ENCODE measurements at regions not wholly inside any gene's neighbourhood (a gene's known extent, or its start where the extent isn't known, plus 50 kb on each side); places are given as distances from the start of the nearest gene placed in this dataset.

GRCh38 chr2:114238910-114239559 lies 203.4 kb upstream of the DPP10 start:
- WGBS (ENCODE audit: insufficient coverage): no CpG with 5 or more reads among the region's 3 CpGs
- POLR2A ChIA-PET: no interaction called here
- CTCF ChIA-PET: no interaction called here
- H3K27me3 ChIP-seq (replicated peaks in 2 of 5; ENCODE audit: control insufficient read depth in 4 of 5, insufficient read depth in 5 of 5, low read length in 4 of 5): no peaks in the 10 kb centered on the region
- no peak overlapping the region for H3K4me3 ChIP-seq (ENCODE audit: control insufficient read depth in 1 of 7, extremely low read depth in 1 of 7, insufficient read depth in 4 of 7, low read depth in 2 of 7, low read length in 6 of 7)
- no peak overlapping the region for H3K27ac ChIP-seq (ENCODE audit: insufficient read depth in 1 of 2, low read depth in 1 of 2, low read length in 2 of 2, poor library complexity in 1 of 2, severe bottlenecking in 2 of 2)
- H3K4me1 ChIP-seq (ENCODE audit: control extremely low read depth in 1 of 4, control insufficient read depth in 4 of 4, insufficient read depth in 4 of 4, low read length in 3 of 4): no peaks in the 10 kb centered on the region
- H3K9me3 ChIP-seq (ENCODE audit: control extremely low read depth in 1 of 5, control insufficient read depth in 4 of 5, insufficient read depth in 2 of 5, low read depth in 1 of 5, low read length in 4 of 5): peaks cover 0 to 7% (median 0%) of the 10 kb centered on the region in 5 experiments
- DNase-seq: no peak
- H3K36me3 ChIP-seq (ENCODE audit: control insufficient read depth in 4 of 4, insufficient read depth in 4 of 4, low read length in 3 of 4): no peaks in the 10 kb centered on the region

GRCh38 chr2:114248648-114249047 lies 193.8 kb upstream of the DPP10 start:
- CTCF ChIA-PET: no interaction called here
- no peaks in the 10 kb centered on the region for H3K4me1 ChIP-seq (ENCODE audit: control extremely low read depth in 1 of 4, control insufficient read depth in 4 of 4, insufficient read depth in 4 of 4, low read length in 3 of 4)
- H3K27me3 ChIP-seq (replicated peaks in 2 of 5; ENCODE audit: control insufficient read depth in 4 of 5, insufficient read depth in 5 of 5, low read length in 4 of 5): no peaks in the 10 kb centered on the region
- H3K4me3 ChIP-seq (ENCODE audit: control insufficient read depth in 1 of 7, extremely low read depth in 1 of 7, insufficient read depth in 4 of 7, low read depth in 2 of 7, low read length in 6 of 7): no peak overlapping the region
- POLR2A ChIA-PET: no interaction called here
- no peaks in the 10 kb centered on the region for H3K9me3 ChIP-seq (ENCODE audit: control extremely low read depth in 1 of 5, control insufficient read depth in 4 of 5, insufficient read depth in 2 of 5, low read depth in 1 of 5, low read length in 4 of 5)
- no peaks in the 10 kb centered on the region for H3K36me3 ChIP-seq (ENCODE audit: control insufficient read depth in 4 of 4, insufficient read depth in 4 of 4, low read length in 3 of 4)
- WGBS (ENCODE audit: insufficient coverage): 86% methylated on average over 1 of the region's 3 CpGs
- no peak for DNase-seq
- no peak overlapping the region for H3K27ac ChIP-seq (ENCODE audit: insufficient read depth in 1 of 2, low read depth in 1 of 2, low read length in 2 of 2, poor library complexity in 1 of 2, severe bottlenecking in 2 of 2)

- POLR2A ChIA-PET: no interaction called here
- Histone ChIP-seq H3K4me3 (ENCODE audit: control insufficient read depth in 1 of 7, extremely low read depth in 1 of 7, insufficient read depth in 4 of 7, low read depth in 2 of 7, low read length in 6 of 7) (no peak overlapping the region), H3K9me3 (ENCODE audit: control extremely low read depth in 1 of 5, control insufficient read depth in 4 of 5, insufficient read depth in 2 of 5, low read depth in 1 of 5, low read length in 4 of 5) (no peaks in the 10 kb centered on the region), H3K36me3 (ENCODE audit: control insufficient read depth in 4 of 4, insufficient read depth in 4 of 4, low read length in 3 of 4) (no peaks in the 10 kb centered on the region), H3K4me1 (ENCODE audit: control extremely low read depth in 1 of 4, control insufficient read depth in 4 of 4, insufficient read depth in 4 of 4, low read length in 3 of 4) (no peaks in the 10 kb centered on the region), H3K27me3 (replicated peaks in 2 of 5; ENCODE audit: control insufficient read depth in 4 of 5, insufficient read depth in 5 of 5, low read length in 4 of 5) (no peaks in the 10 kb centered on the region), H3K27ac (ENCODE audit: insufficient read depth in 1 of 2, low read depth in 1 of 2, low read length in 2 of 2, poor library complexity in 1 of 2, severe bottlenecking in 2 of 2) (no peak overlapping the region)
- no CpG with 5 or more reads among the region's 1 CpG for WGBS (ENCODE audit: insufficient coverage)
- no peak for DNase-seq
- CTCF ChIA-PET: no interaction called here
Measured at GRCh38 chr2:114252713-114253112, 189.7 kb upstream of the DPP10 start.

GRCh38 chr2:114254875-114255274 lies 187.6 kb upstream of the DPP10 start:
- DNase-seq: no peak
- no peak overlapping the region for H3K4me3 ChIP-seq (ENCODE audit: control insufficient read depth in 1 of 7, extremely low read depth in 1 of 7, insufficient read depth in 4 of 7, low read depth in 2 of 7, low read length in 6 of 7)
- no peaks in the 10 kb centered on the region for H3K9me3 ChIP-seq (ENCODE audit: control extremely low read depth in 1 of 5, control insufficient read depth in 4 of 5, insufficient read depth in 2 of 5, low read depth in 1 of 5, low read length in 4 of 5)
- CTCF ChIA-PET: no interaction called here
- no peaks in the 10 kb centered on the region for H3K27me3 ChIP-seq (replicated peaks in 2 of 5; ENCODE audit: control insufficient read depth in 4 of 5, insufficient read depth in 5 of 5, low read length in 4 of 5)
- H3K36me3 ChIP-seq (ENCODE audit: control insufficient read depth in 4 of 4, insufficient read depth in 4 of 4, low read length in 3 of 4): no peaks in the 10 kb centered on the region
- POLR2A ChIA-PET: no interaction called here
- no peak overlapping the region for H3K27ac ChIP-seq (ENCODE audit: insufficient read depth in 1 of 2, low read depth in 1 of 2, low read length in 2 of 2, poor library complexity in 1 of 2, severe bottlenecking in 2 of 2)
- no CpG with 5 or more reads among the region's 2 CpGs for WGBS (ENCODE audit: insufficient coverage)
- H3K4me1 ChIP-seq (ENCODE audit: control extremely low read depth in 1 of 4, control insufficient read depth in 4 of 4, insufficient read depth in 4 of 4, low read length in 3 of 4): no peaks in the 10 kb centered on the region

- CTCF ChIA-PET: no interaction called here
- Histone ChIP-seq H3K4me3 (ENCODE audit: control insufficient read depth in 1 of 7, extremely low read depth in 1 of 7, insufficient read depth in 4 of 7, low read depth in 2 of 7, low read length in 6 of 7) (no peak overlapping the region), H3K27ac (ENCODE audit: insufficient read depth in 1 of 2, low read depth in 1 of 2, low read length in 2 of 2, poor library complexity in 1 of 2, severe bottlenecking in 2 of 2) (no peak overlapping the region), H3K27me3 (replicated peaks in 2 of 5; ENCODE audit: control insufficient read depth in 4 of 5, insufficient read depth in 5 of 5, low read length in 4 of 5) (no peaks in the 10 kb centered on the region), H3K9me3 (ENCODE audit: control extremely low read depth in 1 of 5, control insufficient read depth in 4 of 5, insufficient read depth in 2 of 5, low read depth in 1 of 5, low read length in 4 of 5) (no peaks in the 10 kb centered on the region), H3K4me1 (ENCODE audit: control extremely low read depth in 1 of 4, control insufficient read depth in 4 of 4, insufficient read depth in 4 of 4, low read length in 3 of 4) (no peaks in the 10 kb centered on the region), H3K36me3 (ENCODE audit: control insufficient read depth in 4 of 4, insufficient read depth in 4 of 4, low read length in 3 of 4) (no peaks in the 10 kb centered on the region)
- DNase-seq: no peak
- WGBS (ENCODE audit: insufficient coverage): no CpG with 5 or more reads among the region's 3 CpGs
- POLR2A ChIA-PET: no interaction called here
Measured at GRCh38 chr2:114259389-114259788, 183.1 kb upstream of the DPP10 start.

- no peaks in the 10 kb centered on the region for H3K27me3 ChIP-seq (replicated peaks in 2 of 5; ENCODE audit: control insufficient read depth in 4 of 5, insufficient read depth in 5 of 5, low read length in 4 of 5)
- ChIA-PET CTCF (interaction anchor here (0.7 kb wide), 1 partner anchor 509 kb away, joined by 3 read pairs; no protein-coding TSS in a partner anchor), POLR2A (no interaction called here)
- H3K9me3 ChIP-seq (ENCODE audit: control extremely low read depth in 1 of 5, control insufficient read depth in 4 of 5, insufficient read depth in 2 of 5, low read depth in 1 of 5, low read length in 4 of 5): no peaks in the 10 kb centered on the region
- no peak for DNase-seq
- H3K36me3 ChIP-seq (ENCODE audit: control insufficient read depth in 4 of 4, insufficient read depth in 4 of 4, low read length in 3 of 4): no peaks in the 10 kb centered on the region
- H3K4me1 ChIP-seq (ENCODE audit: control extremely low read depth in 1 of 4, control insufficient read depth in 4 of 4, insufficient read depth in 4 of 4, low read length in 3 of 4): no peaks in the 10 kb centered on the region
- no peak overlapping the region for H3K4me3 ChIP-seq (ENCODE audit: control insufficient read depth in 1 of 7, extremely low read depth in 1 of 7, insufficient read depth in 4 of 7, low read depth in 2 of 7, low read length in 6 of 7)
- no peak overlapping the region for H3K27ac ChIP-seq (ENCODE audit: insufficient read depth in 1 of 2, low read depth in 1 of 2, low read length in 2 of 2, poor library complexity in 1 of 2, severe bottlenecking in 2 of 2)
Measured at GRCh38 chr2:114261366-114261765, 181.1 kb upstream of the DPP10 start.

GRCh38 chr2:114265261-114265660 lies 177.2 kb upstream of the DPP10 start:
- Histone ChIP-seq H3K9me3 (ENCODE audit: control extremely low read depth in 1 of 5, control insufficient read depth in 4 of 5, insufficient read depth in 2 of 5, low read depth in 1 of 5, low read length in 4 of 5) (no peaks in the 10 kb centered on the region), H3K4me3 (ENCODE audit: control insufficient read depth in 1 of 7, extremely low read depth in 1 of 7, insufficient read depth in 4 of 7, low read depth in 2 of 7, low read length in 6 of 7) (no peak overlapping the region), H3K4me1 (ENCODE audit: control extremely low read depth in 1 of 4, control insufficient read depth in 4 of 4, insufficient read depth in 4 of 4, low read length in 3 of 4) (no peaks in the 10 kb centered on the region), H3K27me3 (replicated peaks in 2 of 5; ENCODE audit: control insufficient read depth in 4 of 5, insufficient read depth in 5 of 5, low read length in 4 of 5) (no peaks in the 10 kb centered on the region), H3K27ac (ENCODE audit: insufficient read depth in 1 of 2, low read depth in 1 of 2, low read length in 2 of 2, poor library complexity in 1 of 2, severe bottlenecking in 2 of 2) (no peak overlapping the region), H3K36me3 (ENCODE audit: control insufficient read depth in 4 of 4, insufficient read depth in 4 of 4, low read length in 3 of 4) (no peaks in the 10 kb centered on the region)
- ChIA-PET CTCF (no interaction called here), POLR2A (no interaction called here)
- no peak for DNase-seq
- WGBS (ENCODE audit: insufficient coverage): 83% methylated on average over 2 of the region's 4 CpGs

All from common myeloid progenitor, CD34-positive (primary cell).